ENCODE measurements at regions not wholly inside any gene's neighbourhood (a gene's known extent, or its start where the extent isn't known, plus 50 kb on each side); places are given as distances from the start of the nearest gene placed in this dataset.

- Mint-ChIP-seq H3K9me3 (peaks cover 3 to 6% (median 5%) of the 10 kb centered on the region in 3 donors), H3K4me3 (no peak overlapping the region), H3K4me1 (no peaks in the 10 kb centered on the region), H3K27me3 (no peaks in the 10 kb centered on the region), H3K27ac (no peak overlapping the region), H3K36me3 (no peaks in the 10 kb centered on the region)
Measured at GRCh38 chr9:12604164-12604821, 88.9 kb upstream of the TYRP1 start.

- Mint-ChIP-seq H3K27ac (no peak overlapping the region), H3K4me3 (no peak overlapping the region), H3K36me3 (peaks cover 1% of the 10 kb centered on the region), H3K9me3 (peaks cover 4 to 8% (median 6%) of the 10 kb centered on the region in 3 donors), H3K27me3 (no peaks in the 10 kb centered on the region), H3K4me1 (peaks cover 0 to 1% (median 0%) of the 10 kb centered on the region in 3 donors)
Measured at GRCh38 chr9:12612211-12612770, 80.9 kb upstream of the TYRP1 start.

GRCh38 chr9:12613071-12613470, 80.1 kb upstream of the TYRP1 start:
- Mint-ChIP-seq H3K27me3 (no peaks in the 10 kb centered on the region), H3K4me1 (peaks cover 0 to 1% (median 0%) of the 10 kb centered on the region in 3 donors), H3K36me3 (peaks cover 1% of the 10 kb centered on the region), H3K4me3 (no peak overlapping the region), H3K9me3 (peaks cover 4 to 8% (median 5%) of the 10 kb centered on the region in 3 donors), H3K27ac (no peak overlapping the region)

- Mint-ChIP-seq H3K4me3 (no peak overlapping the region), H3K9me3 (peaks cover 1 to 5% (median 3%) of the 10 kb centered on the region in 3 donors), H3K4me1 (peaks cover 0 to 1% (median 0%) of the 10 kb centered on the region in 3 donors), H3K27ac (no peak overlapping the region), H3K27me3 (no peaks in the 10 kb centered on the region), H3K36me3 (peaks cover 1% of the 10 kb centered on the region)
Measured at GRCh38 chr9:12614488-12614887, 78.7 kb upstream of the TYRP1 start.

GRCh38 chr9:12618956-12619355, 74.2 kb upstream of the TYRP1 start:
- Mint-ChIP-seq H3K36me3 (peaks cover 1% of the 10 kb centered on the region), H3K4me3 (no peak overlapping the region), H3K27ac (no peak overlapping the region), H3K4me1 (peaks cover 0 to 1% (median 0%) of the 10 kb centered on the region in 3 donors), H3K9me3 (peaks cover 0 to 1% (median 0%) of the 10 kb centered on the region in 3 donors), H3K27me3 (no peaks in the 10 kb centered on the region)

GRCh38 chr9:12625844-12626243, 67.3 kb upstream of the TYRP1 start:
- Mint-ChIP-seq H3K27ac (no peak overlapping the region), H3K9me3 (peaks cover 0 to 16% (median 2%) of the 10 kb centered on the region in 3 donors), H3K4me3 (no peak overlapping the region), H3K36me3 (no peaks in the 10 kb centered on the region), H3K4me1 (no peaks in the 10 kb centered on the region), H3K27me3 (no peaks in the 10 kb centered on the region)

- no peak overlapping the region for H3K4me3 Mint-ChIP-seq
- H3K4me1 Mint-ChIP-seq = no peaks in the 10 kb centered on the region
- peaks cover 0 to 17% (median 4%) of the 10 kb centered on the region in 3 donors for H3K9me3 Mint-ChIP-seq
- H3K27me3 Mint-ChIP-seq = no peaks in the 10 kb centered on the region
- H3K36me3 Mint-ChIP-seq = no peaks in the 10 kb centered on the region
- H3K27ac Mint-ChIP-seq = no peak overlapping the region
Measured at GRCh38 chr9:12627096-12627495, 66.1 kb upstream of the TYRP1 start.

- peaks cover under 1 to 17% (median 4%) of the 10 kb centered on the region in 3 donors for H3K9me3 Mint-ChIP-seq
- H3K27ac Mint-ChIP-seq = no peak overlapping the region
- no peak overlapping the region for H3K4me3 Mint-ChIP-seq
- H3K27me3 Mint-ChIP-seq = no peaks in the 10 kb centered on the region
- H3K36me3 Mint-ChIP-seq = no peaks in the 10 kb centered on the region
- H3K4me1 Mint-ChIP-seq = no peaks in the 10 kb centered on the region
Measured at GRCh38 chr9:12628546-12628945, 64.6 kb upstream of the TYRP1 start.

GRCh38 chr9:12629067-12629466, 64.1 kb upstream of the TYRP1 start:
- no peaks in the 10 kb centered on the region for H3K4me1 Mint-ChIP-seq
- no peaks in the 10 kb centered on the region for H3K36me3 Mint-ChIP-seq
- no peaks in the 10 kb centered on the region for H3K27me3 Mint-ChIP-seq
- peaks cover 3 to 17% (median 7%) of the 10 kb centered on the region in 3 donors for H3K9me3 Mint-ChIP-seq
- no peak overlapping the region for H3K27ac Mint-ChIP-seq
- no peak overlapping the region for H3K4me3 Mint-ChIP-seq

- Mint-ChIP-seq H3K9me3 (peaks cover 3 to 9% (median 7%) of the 10 kb centered on the region in 3 donors), H3K4me1 (no peaks in the 10 kb centered on the region), H3K27me3 (no peaks in the 10 kb centered on the region), H3K4me3 (no peak overlapping the region), H3K27ac (no peak overlapping the region), H3K36me3 (no peaks in the 10 kb centered on the region)
Measured at GRCh38 chr9:12631866-12632265, 61.3 kb upstream of the TYRP1 start.

GRCh38 chr9:12633016-12633765, 60.0 kb upstream of the TYRP1 start:
- H3K36me3 Mint-ChIP-seq = no peaks in the 10 kb centered on the region
- H3K4me3 Mint-ChIP-seq = no peak overlapping the region
- H3K27me3 Mint-ChIP-seq = no peaks in the 10 kb centered on the region
- H3K4me1 Mint-ChIP-seq = no peaks in the 10 kb centered on the region
- peaks cover 3 to 7% (median 6%) of the 10 kb centered on the region in 3 donors for H3K9me3 Mint-ChIP-seq
- H3K27ac Mint-ChIP-seq = peak overlapping the region in 1 of 3 donors; percentile 80

- Mint-ChIP-seq H3K27ac (no peak overlapping the region), H3K4me1 (no peaks in the 10 kb centered on the region), H3K4me3 (no peak overlapping the region), H3K9me3 (peaks cover 0 to 3% (median 1%) of the 10 kb centered on the region in 3 donors), H3K36me3 (no peaks in the 10 kb centered on the region), H3K27me3 (no peaks in the 10 kb centered on the region)
Measured at GRCh38 chr9:12640016-12640587, 53.1 kb upstream of the TYRP1 start.

GRCh38 chr9:12640866-12641636, 52.1 kb upstream of the TYRP1 start:
- no peak overlapping the region for H3K27ac Mint-ChIP-seq
- H3K36me3 Mint-ChIP-seq = no peaks in the 10 kb centered on the region

More at GRCh38 chr9:12640866-12641636, 52.1 kb upstream of the TYRP1 start:
- no peaks in the 10 kb centered on the region for H3K27me3 Mint-ChIP-seq
- no peaks in the 10 kb centered on the region for H3K4me1 Mint-ChIP-seq
- H3K9me3 Mint-ChIP-seq = peaks cover 0 to 3% (median 1%) of the 10 kb centered on the region in 3 donors
- H3K4me3 Mint-ChIP-seq = no peak overlapping the region
